GM03348 (cell line): ENCODE measurements at regions not wholly inside any gene's neighbourhood (a gene's known extent, or its start where the extent isn't known, plus 50 kb on each side); places are given as distances from the start of the nearest gene placed in this dataset.

Source experiments
- DNase-seq: peaks from one replicate; pipeline ENCODE4 v3.0.0; 2012; ENCODE audit warnings: low spot score

- DNase-seq: no peak
Observed at GRCh38 chr16:73743665-73744496, 552.7 kb upstream of the PSMD7 start.

- no peak for DNase-seq
Observed at GRCh38 chr16:73739049-73739769, 557.4 kb upstream of the PSMD7 start.

DNA sequence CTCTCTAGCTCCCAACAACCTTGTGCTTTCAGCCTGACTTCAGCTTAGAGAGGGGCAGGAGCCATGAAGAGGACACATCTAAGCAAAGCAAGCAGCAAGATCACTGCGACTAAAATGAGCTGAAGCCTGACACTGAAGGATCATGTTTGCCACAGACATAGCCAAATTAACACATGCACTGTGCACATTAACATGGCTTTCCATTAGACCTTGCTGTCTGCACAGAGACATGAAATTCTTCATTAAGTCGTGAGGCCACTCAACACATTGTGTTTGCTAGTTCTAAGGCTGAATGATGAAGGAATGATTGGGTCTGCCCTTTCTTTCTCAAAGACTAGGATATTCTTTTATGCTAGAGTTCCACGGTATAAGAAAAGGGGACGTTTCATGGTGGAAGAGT, 558.3 kb upstream of the PSMD7 start:
- DNase-seq: no peak

DNA sequence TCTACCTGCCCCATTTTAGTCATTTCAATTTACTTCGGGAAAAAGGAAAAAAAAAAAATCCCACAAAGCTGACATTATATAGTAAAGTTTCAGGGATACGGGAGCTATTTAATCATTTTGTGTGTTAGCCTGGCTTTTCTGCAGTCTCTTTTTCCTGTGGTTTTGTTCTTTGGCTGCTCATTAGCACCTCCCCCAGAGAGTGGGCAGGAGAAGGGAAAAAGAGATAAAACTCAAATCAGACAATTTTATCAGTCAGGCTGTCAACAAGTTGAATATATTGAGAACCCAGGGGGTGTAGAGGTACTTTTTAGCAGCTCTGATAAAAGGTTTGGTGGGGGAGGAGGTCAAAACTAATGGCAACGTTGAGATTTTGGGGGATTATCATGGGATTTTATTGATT, 559.0 kb upstream of the PSMD7 start:
- DNase-seq: no peak

DNA sequence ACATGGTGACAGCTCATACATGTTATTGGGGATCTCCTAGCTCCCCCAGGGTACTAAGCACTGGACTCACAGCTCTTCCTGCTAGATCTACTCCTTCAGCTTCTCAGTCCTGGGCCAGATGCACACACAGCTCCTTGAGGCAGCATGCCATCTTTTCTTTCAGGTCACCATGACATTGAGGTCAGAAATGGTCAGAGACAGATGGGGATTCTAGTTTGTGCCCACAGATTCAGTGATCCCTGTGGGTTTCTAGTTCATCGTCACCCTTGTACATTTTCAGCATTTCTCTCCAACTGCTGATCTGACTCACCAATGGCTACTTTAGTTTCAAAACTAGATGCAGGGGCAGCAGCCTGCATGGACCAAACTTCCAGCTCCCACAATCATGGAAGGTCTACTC, 560.7 kb upstream of the PSMD7 start:
- DNase-seq: no peak

DNA sequence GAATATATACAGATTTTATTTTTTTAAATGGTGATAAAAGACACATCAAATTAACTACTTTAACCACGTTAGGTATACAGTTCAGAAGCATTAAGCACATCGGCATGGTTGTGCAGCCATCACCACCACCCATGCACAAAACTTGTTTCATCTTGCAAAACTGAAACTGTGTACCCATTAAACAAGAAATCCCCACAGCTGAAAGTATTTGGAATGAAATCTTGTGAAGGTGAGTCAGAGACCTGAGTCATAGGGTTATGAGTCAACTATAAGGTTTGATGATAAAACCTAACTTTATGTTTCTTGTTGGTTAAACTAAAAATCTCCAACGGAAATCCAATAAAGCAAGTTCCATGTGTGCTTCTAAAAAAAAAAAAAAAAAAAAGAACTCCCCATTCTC, 561.6 kb upstream of the PSMD7 start:
- DNase-seq: no peak

- DNase-seq: no peak
Observed at GRCh38 chr16:73732681-73733080, 563.9 kb upstream of the PSMD7 start.

GRCh38 chr16:73732143-73732542, 564.5 kb upstream of the PSMD7 start:
- DNase-seq: no peak

DNA sequence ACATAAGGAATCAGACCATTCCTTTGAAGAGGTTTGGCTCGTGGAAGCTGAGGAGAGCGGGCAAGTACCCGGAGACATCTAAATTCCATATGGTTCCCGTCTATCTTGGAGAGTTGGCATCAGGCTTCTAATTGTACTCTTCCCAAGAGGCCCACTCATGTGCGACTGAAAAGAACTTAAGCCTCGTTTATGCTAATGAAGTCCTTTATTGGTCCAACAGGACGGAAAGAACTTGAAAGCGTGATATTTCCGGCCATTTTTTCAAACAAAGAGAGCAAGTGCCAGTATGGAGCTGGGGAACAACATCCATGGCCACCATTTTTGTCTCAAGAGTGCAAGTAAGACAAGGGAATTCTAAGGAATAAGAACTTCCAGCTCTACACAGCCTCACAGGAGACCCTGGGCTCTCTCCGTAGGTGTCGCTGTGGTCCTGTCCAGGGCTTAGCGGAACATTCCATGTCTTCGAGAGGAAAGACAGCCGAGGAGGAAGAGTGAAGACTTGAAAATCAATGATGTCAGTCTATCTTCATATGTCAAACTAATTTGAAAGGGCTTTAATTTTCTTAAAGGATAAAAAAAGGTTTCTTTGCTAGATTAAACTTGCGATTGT, 566.0 kb upstream of the PSMD7 start:
- no peak for DNase-seq

GRCh38 chr16:73725156-73725555, 571.5 kb upstream of the PSMD7 start:
- DNase-seq: no peak

- DNase-seq: no peak
Observed at GRCh38 chr16:73724503-73724902, 572.1 kb upstream of the PSMD7 start.

DNA sequence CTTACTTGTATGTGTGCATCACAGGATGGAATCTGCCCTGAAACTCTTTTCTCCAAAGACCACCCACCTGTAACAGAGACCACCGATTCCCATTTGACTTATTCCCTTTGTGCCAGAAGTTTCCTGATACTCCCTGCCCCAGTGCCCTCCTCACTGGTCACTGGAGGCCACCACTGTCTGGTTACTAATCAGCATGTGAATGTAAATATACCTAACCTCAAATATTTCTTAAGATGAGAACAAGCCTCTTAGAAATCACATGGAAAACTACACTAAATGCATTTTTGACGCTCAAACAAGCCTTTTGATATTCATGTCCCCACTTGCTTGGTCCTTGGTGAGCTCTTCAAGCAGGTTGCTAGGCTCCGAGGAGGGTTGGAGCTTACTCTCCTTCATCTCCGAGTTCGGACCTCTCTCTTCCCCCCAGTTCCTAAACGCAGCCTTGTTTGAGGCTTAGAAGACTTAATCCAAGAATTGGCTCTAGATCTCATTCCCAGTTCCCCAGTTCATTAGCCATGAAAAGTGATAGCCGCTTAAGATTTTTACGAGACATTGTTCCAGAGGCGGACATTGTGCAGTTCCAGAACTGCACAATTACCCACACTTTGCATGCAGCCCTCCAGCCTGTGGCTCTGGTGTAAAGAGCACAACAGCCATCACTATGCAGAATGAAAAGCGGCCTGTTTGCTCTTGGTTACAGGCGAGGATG, 579.2 kb upstream of the PSMD7 start:
- no peak for DNase-seq

GRCh38 chr16:73714976-73715375, 581.6 kb upstream of the PSMD7 start:
- no peak for DNase-seq

- DNase-seq: peak; percentile 31
Observed at GRCh38 chr16:73713778-73714495, 582.7 kb upstream of the PSMD7 start.

DNA sequence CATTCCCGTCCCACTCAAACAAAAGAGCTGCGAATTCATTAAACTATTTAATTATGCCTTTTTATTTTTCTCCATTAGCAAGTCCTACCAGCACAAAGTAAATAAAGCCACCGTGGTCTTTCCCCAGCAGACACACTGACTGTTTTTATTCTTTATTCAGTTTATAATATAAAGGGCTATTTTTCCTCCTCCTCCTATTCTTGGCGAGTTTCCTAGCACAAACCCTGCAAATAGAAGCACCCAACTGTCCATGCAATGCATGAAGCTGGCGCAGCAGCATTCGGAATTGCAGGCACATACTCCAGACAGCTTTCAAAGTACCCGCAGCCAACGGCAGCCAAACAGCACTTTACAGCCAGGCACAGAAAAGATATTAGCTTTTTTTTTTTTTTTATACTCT, 583.4 kb upstream of the PSMD7 start:
- DNase-seq: no peak

- DNase-seq: no peak
Observed at GRCh38 chr16:73711406-73712080, 585.1 kb upstream of the PSMD7 start.

GRCh38 chr16:73710526-73710925, 586.1 kb upstream of the PSMD7 start:
- DNase-seq: no peak

GRCh38 chr16:73707863-73708262, 588.8 kb upstream of the PSMD7 start:
- DNase-seq: no peak

- no peak for DNase-seq
Observed at GRCh38 chr16:73703891-73704290, 592.7 kb upstream of the PSMD7 start.

DNA sequence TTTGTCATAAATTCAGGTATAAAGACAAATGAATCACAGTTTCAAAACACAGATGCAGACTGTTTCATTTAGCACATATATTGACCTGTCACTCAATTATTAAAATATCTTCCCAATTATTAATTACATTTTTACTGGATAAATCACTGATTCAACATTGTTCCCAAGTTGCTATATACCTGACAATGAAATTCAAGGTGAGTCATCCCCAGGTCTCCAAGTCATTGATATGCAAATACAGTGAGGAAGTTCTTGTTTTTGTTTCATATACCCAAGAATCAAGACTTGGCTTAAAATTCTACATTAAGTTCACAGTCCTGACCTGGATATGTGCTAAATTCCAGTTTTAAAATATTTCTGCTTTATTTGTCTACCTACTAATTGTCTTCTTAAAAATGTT, 599.3 kb upstream of the PSMD7 start:
- DNase-seq: no peak

- DNase-seq: no peak
Observed at GRCh38 chr16:73692861-73693260, 603.8 kb upstream of the PSMD7 start.
